Nephron (organoid): ENCODE measurements at regions not wholly inside any gene's neighbourhood (a gene's known extent, or its start where the extent isn't known, plus 50 kb on each side); places are given as distances from the start of the nearest gene placed in this dataset.

Source experiments
- H3K27ac Mint-ChIP-seq, 3 experiments: 2 replicates each; pipeline ENCODE4 v1.8.0; 2020; ENCODE audit warnings: mixed read lengths in 3 of 3, mild to moderate bottlenecking in 2 of 3, moderate library complexity in 1 of 3
- H3K27me3 Mint-ChIP-seq: 2 replicates; pipeline ENCODE4 v1.8.0; 2021; ENCODE audit warnings: low read depth, mild to moderate bottlenecking, moderate library complexity, mixed read lengths
- H3K36me3 Mint-ChIP-seq: 2 replicates; pipeline ENCODE4 v1.8.0; 2020; ENCODE audit warnings: low read depth, mixed read lengths
- H3K4me1 Mint-ChIP-seq: 2 replicates; pipeline ENCODE4 v1.8.0; 2020; ENCODE audit warnings: mixed read lengths
- H3K4me3 Mint-ChIP-seq, 3 experiments: 2 replicates each; pipeline ENCODE4 v1.8.0; 2020; ENCODE audit warnings: mild to moderate bottlenecking in 3 of 3, mixed read lengths in 3 of 3, moderate library complexity in 2 of 3
- H3K9me3 Mint-ChIP-seq: 2 replicates; pipeline ENCODE4 v1.8.0; 2020; ENCODE audit warnings: mixed read lengths
- CTCF ChIP-seq, 3 experiments: fragments of 200-600 bp; sonication (generic); IDR thresholded peaks; one replicate each; pipeline ENCODE4 v1.5.0; 2021; ENCODE audit warnings: antibody characterized with exemption in 3 of 3; ENCODE audit not compliant: unreplicated experiment in 3 of 3

- Mint-ChIP-seq H3K4me3 (no peak overlapping the region), H3K4me1 (peaks cover 4% of the 10 kb centered on the region), H3K9me3 (no peaks in the 10 kb centered on the region), H3K36me3 (no peaks in the 10 kb centered on the region), H3K27me3 (no peaks in the 10 kb centered on the region), H3K27ac (no peak overlapping the region)
- TF ChIP-seq CTCF (IDR thresholded peaks at IDR 0.05; ENCODE audit: unreplicated experiment in 3 of 3), result no peak
Measured at GRCh38 chr2:215811409-215812345, 201.7 kb downstream of the MREG start.

- Mint-ChIP-seq H3K4me3 (no peak overlapping the region), H3K4me1 (peaks cover 4% of the 10 kb centered on the region), H3K36me3 (no peaks in the 10 kb centered on the region), H3K9me3 (no peaks in the 10 kb centered on the region), H3K27ac (no peak overlapping the region), H3K27me3 (no peaks in the 10 kb centered on the region)
- no peak for TF ChIP-seq CTCF (IDR thresholded peaks at IDR 0.05; ENCODE audit: unreplicated experiment in 3 of 3)
Measured at GRCh38 chr2:215811003-215811402, 202.3 kb downstream of the MREG start.

- no peak overlapping the region for H3K4me3 Mint-ChIP-seq
- peaks cover 4% of the 10 kb centered on the region for H3K4me1 Mint-ChIP-seq
- H3K36me3 Mint-ChIP-seq, result no peaks in the 10 kb centered on the region
- peak in 1 of 3 experiments; percentile 9 for TF ChIP-seq CTCF (IDR thresholded peaks at IDR 0.05; ENCODE audit: unreplicated experiment in 3 of 3)
- no peaks in the 10 kb centered on the region for H3K27me3 Mint-ChIP-seq
- H3K9me3 Mint-ChIP-seq, result peaks cover 3% of the 10 kb centered on the region
- no peak overlapping the region for H3K27ac Mint-ChIP-seq
Measured at GRCh38 chr2:215808996-215809395, 204.4 kb downstream of the MREG start.

GRCh38 chr2:215808194-215808593 is 205.2 kb downstream of the MREG start:
- no peak for TF ChIP-seq CTCF (IDR thresholded peaks at IDR 0.05; ENCODE audit: unreplicated experiment in 3 of 3)
- Mint-ChIP-seq H3K27ac (no peak overlapping the region), H3K27me3 (no peaks in the 10 kb centered on the region), H3K4me1 (peaks cover 4% of the 10 kb centered on the region), H3K4me3 (no peak overlapping the region), H3K36me3 (no peaks in the 10 kb centered on the region), H3K9me3 (peaks cover 3% of the 10 kb centered on the region)

- H3K9me3 Mint-ChIP-seq, result peaks cover 3% of the 10 kb centered on the region
Measured at GRCh38 chr2:215805493-215805892, 207.9 kb downstream of the MREG start.

More at GRCh38 chr2:215805493-215805892, 207.9 kb downstream of the MREG start:
- Mint-ChIP-seq H3K4me3 (no peak overlapping the region), H3K27me3 (no peaks in the 10 kb centered on the region), H3K27ac (no peak overlapping the region), H3K4me1 (peaks cover 4% of the 10 kb centered on the region), H3K36me3 (no peaks in the 10 kb centered on the region)
- TF ChIP-seq CTCF (IDR thresholded peaks at IDR 0.05; ENCODE audit: unreplicated experiment in 3 of 3), result no peak
